SK-N-MC (cell line): ENCODE measurements at regions not wholly inside any gene's neighbourhood (a gene's known extent, or its start where the extent isn't known, plus 50 kb on each side); places are given as distances from the start of the nearest gene placed in this dataset.

ENCODE experiments used
- EZH2 ChIP-seq: fragments of 200-600 bp; sonication (generic); IDR thresholded peaks from one replicate; pipeline ENCODE4 v1.6.1; 2017; ENCODE audit warnings: antibody characterized with exemption
- FOXP2 ChIP-seq: optimal IDR thresholded peaks from 2 replicates; pipeline ENCODE3; 2011; ENCODE audit warnings: mild to moderate bottlenecking, moderate library complexity; ENCODE audit not compliant: insufficient read depth; ENCODE audit errors: extremely low read length, control extremely low read depth
- POLR2AphosphoS5 ChIP-seq: IDR thresholded peaks from 2 replicates; pipeline ENCODE4 v1.6.1; 2012; ENCODE audit warnings: mild to moderate bottlenecking, low read depth, low read length, borderline replicate concordance

- TF ChIP-seq EZH2 (no peak), POLR2AphosphoS5 (no peak), FOXP2 (no peak)
Observed at GRCh38 chr7:92925876-92926696, 89.7 kb upstream of the CDK6 start.
